KMS-11 (cell line): ENCODE measurements at regions not wholly inside any gene's neighbourhood (a gene's known extent, or its start where the extent isn't known, plus 50 kb on each side); places are given as distances from the start of the nearest gene placed in this dataset.

Experiments used
- H2AFZ ChIP-seq: fragments of 200-600 bp; sonication (generic); 2 replicates; pipeline ENCODE4 v1.6.1; 2016; ENCODE audit warnings: antibody characterized with exemption, mixed run types, low read depth
- H3K27ac ChIP-seq: fragments of 200-600 bp; sonication (generic); 2 replicates; pipeline ENCODE4 v1.6.1; 2016; ENCODE audit warnings: mild to moderate bottlenecking, mixed run types
- H3K27me3 ChIP-seq: fragments of 200-600 bp; sonication (generic); 2 replicates; pipeline ENCODE4 v1.6.1; 2017; ENCODE audit warnings: mild to moderate bottlenecking, low read depth, mixed run types, moderate library complexity; ENCODE audit not compliant: insufficient read depth
- H3K36me3 ChIP-seq: fragments of 200-600 bp; sonication (generic); 2 replicates; pipeline ENCODE4 v1.6.1; 2017; ENCODE audit warnings: mild to moderate bottlenecking, mixed run types; ENCODE audit not compliant: insufficient read depth
- H3K4me1 ChIP-seq: fragments of 200-600 bp; sonication (generic); 2 replicates; pipeline ENCODE4 v1.6.1; 2016; ENCODE audit warnings: mild to moderate bottlenecking, low read depth, mixed run types; ENCODE audit not compliant: poor library complexity, severe bottlenecking
- H3K4me2 ChIP-seq: fragments of 200-600 bp; sonication (generic); 2 replicates; pipeline ENCODE4 v1.7.0; 2016; ENCODE audit warnings: mild to moderate bottlenecking, mixed run types
- H3K4me3 ChIP-seq: fragments of 200-600 bp; sonication (generic); IDR thresholded peaks from 2 replicates; pipeline ENCODE4 v1.6.1; 2017; ENCODE audit warnings: low read depth, low read length, mixed read lengths; ENCODE audit not compliant: insufficient read depth
- H3K79me2 ChIP-seq: fragments of 200-600 bp; sonication (generic); 2 replicates; pipeline ENCODE4 v1.6.1; 2016; ENCODE audit warnings: low read depth, mixed run types; ENCODE audit not compliant: insufficient read depth
- H3K9ac ChIP-seq: fragments of 200-600 bp; sonication (generic); 2 replicates; pipeline ENCODE4 v1.6.1; 2016; ENCODE audit warnings: mild to moderate bottlenecking, mixed run types
- H4K20me1 ChIP-seq: fragments of 200-600 bp; sonication (generic); 2 replicates; pipeline ENCODE4 v1.6.1; 2016; ENCODE audit warnings: mild to moderate bottlenecking, mixed run types; ENCODE audit not compliant: insufficient read depth
- TF ChIP-seq, protein P1 (sequence below): fragments of 200-600 bp; sonication (generic); conservative IDR thresholded peaks from 2 replicates; pipeline ENCODE4 v1.6.1; 2017; ENCODE audit warnings: low read depth, mild to moderate bottlenecking, antibody characterized with exemption, low read length, moderate library complexity, mixed read lengths

DNA sequence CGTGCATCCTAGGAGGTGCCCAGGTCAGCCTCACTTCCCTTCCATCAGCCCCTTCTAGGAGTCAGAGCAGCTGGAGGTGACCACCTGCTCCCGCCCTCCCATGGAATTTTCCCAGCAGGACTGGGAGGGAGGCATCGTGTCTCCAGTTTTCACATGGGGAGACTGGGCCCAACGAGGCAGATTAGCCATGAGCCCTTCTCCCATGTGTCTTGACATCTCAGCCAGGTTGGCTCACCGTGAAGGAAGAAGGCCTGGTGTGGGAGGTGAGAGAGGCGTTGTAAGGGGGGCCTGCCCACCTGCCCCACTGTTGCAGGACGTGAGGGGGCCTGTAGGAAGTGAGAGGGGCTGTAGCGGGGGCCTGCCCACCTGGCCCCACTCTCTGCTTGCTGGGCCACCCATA is 1521.4 kb downstream of the BRD1 start:
- no peaks in the 10 kb centered on the region for H3K4me1 ChIP-seq
- H3K9ac ChIP-seq = no peak overlapping the region
- no peaks in the 10 kb centered on the region for H4K20me1 ChIP-seq
- H3K36me3 ChIP-seq = no peaks in the 10 kb centered on the region
- TF ChIP-seq, protein P1, sequence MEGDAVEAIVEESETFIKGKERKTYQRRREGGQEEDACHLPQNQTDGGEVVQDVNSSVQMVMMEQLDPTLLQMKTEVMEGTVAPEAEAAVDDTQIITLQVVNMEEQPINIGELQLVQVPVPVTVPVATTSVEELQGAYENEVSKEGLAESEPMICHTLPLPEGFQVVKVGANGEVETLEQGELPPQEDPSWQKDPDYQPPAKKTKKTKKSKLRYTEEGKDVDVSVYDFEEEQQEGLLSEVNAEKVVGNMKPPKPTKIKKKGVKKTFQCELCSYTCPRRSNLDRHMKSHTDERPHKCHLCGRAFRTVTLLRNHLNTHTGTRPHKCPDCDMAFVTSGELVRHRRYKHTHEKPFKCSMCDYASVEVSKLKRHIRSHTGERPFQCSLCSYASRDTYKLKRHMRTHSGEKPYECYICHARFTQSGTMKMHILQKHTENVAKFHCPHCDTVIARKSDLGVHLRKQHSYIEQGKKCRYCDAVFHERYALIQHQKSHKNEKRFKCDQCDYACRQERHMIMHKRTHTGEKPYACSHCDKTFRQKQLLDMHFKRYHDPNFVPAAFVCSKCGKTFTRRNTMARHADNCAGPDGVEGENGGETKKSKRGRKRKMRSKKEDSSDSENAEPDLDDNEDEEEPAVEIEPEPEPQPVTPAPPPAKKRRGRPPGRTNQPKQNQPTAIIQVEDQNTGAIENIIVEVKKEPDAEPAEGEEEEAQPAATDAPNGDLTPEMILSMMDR = no peak
- no peak overlapping the region for H3K27ac ChIP-seq
- H3K4me2 ChIP-seq = no peak overlapping the region
- no peaks in the 10 kb centered on the region for H3K27me3 ChIP-seq
- H2AFZ ChIP-seq = no peak overlapping the region
- H3K4me3 ChIP-seq = no peak overlapping the region
- no peaks in the 10 kb centered on the region for H3K79me2 ChIP-seq

DNA sequence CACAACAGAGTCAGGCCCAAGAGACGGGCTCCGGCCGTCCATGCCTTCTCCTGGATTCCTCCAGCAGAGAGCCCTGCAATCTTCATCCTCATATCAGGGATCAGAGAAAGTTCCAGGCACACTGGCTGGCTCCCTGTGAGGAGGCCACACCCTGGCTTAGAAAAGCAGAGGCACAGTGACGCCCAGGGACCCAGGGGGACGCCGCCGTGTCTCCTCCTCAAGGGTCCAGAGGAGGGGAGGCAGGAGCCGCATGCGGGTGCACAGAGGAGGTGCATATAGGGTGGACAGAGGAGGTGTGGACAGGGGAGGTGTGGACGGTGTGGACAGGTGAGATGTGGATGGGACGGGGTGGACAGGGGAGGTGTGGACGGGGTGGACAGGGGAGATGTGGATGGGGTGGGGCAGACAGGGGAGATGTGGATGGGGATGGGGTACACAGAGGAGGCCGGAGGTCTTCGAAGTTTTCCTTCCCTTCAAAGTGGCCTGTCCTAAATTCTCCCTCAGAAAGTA is 1521.9 kb downstream of the BRD1 start:
- Histone ChIP-seq H3K9ac (no peak overlapping the region), H3K4me3 (no peak overlapping the region), H3K4me2 (no peak overlapping the region), H3K4me1 (no peaks in the 10 kb centered on the region), H3K27ac (no peak overlapping the region), H3K36me3 (no peaks in the 10 kb centered on the region), H2AFZ (no peak overlapping the region), H4K20me1 (no peaks in the 10 kb centered on the region), H3K79me2 (no peaks in the 10 kb centered on the region), H3K27me3 (peaks cover 2% of the 10 kb centered on the region; the same call in 1 of the 2 replicates)
- TF ChIP-seq, protein P1 = no peak

DNA sequence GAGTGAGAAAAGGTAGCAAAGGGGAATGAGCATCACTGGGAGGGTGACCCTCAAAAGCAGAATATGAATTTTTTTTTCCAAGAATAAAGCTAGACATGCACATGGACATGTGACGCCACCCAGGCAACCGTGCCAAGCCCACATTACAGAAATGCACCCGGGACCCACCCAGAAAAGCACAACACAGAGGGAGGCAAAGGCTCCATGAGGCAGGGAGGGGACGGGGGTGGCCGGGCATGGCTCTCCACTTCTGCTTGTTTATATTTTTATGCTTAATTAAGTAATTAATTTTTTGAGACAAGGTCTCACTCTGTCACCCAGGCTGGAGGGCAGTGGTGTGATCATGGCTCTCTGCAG is 1524.3 kb downstream of the BRD1 start:
- no peak overlapping the region for H2AFZ ChIP-seq
- no peak overlapping the region for H3K4me2 ChIP-seq
- H3K36me3 ChIP-seq = no peaks in the 10 kb centered on the region
- H3K4me3 ChIP-seq = no peak overlapping the region
- H3K79me2 ChIP-seq = no peaks in the 10 kb centered on the region
- H3K27me3 ChIP-seq = peaks cover 2% of the 10 kb centered on the region; the same call in 1 of the 2 replicates
- H3K4me1 ChIP-seq = no peaks in the 10 kb centered on the region
- no peaks in the 10 kb centered on the region for H4K20me1 ChIP-seq
- TF ChIP-seq, protein P1 = no peak
- H3K9ac ChIP-seq = no peak overlapping the region
- H3K27ac ChIP-seq = no peak overlapping the region

DNA sequence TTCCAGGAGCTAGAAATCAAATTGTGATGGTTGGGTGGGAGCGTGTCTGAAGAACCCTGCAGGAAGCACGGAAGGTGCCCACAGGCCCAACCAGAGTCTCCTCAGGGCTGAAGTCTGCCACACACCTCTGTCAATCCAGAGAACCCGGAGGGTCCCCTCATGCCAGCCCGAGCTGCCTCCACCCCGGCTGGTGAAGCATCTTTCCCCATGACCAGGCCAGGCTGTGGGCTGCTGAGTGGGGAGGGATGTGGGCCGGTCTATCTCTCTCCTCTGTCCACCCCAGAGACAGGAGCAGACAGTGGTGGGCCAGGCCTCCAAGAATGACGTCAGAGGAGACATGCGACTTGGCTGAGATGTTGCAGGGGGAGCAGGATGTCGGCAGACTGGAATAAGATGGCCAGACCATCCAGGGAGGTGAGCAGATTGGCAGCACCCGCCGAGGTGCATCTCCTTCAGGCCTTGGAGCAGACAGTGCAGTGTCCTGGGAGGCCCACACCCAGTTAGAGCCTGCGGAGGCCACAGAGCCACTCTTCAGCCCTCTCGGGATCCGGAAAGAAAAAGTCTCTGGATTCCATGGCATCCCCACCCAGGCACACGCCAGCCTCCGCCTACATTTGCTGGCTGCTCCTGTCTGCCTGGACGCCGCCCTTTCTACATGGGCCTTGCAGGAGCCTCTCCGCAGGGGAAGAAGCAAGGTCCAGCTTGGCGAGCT is 1524.9 kb downstream of the BRD1 start:
- Histone ChIP-seq H3K4me2 (no peak overlapping the region), H4K20me1 (no peaks in the 10 kb centered on the region), H3K79me2 (no peaks in the 10 kb centered on the region), H3K4me3 (no peak overlapping the region), H3K27ac (no peak overlapping the region), H2AFZ (no peak overlapping the region), H3K27me3 (peaks cover 2% of the 10 kb centered on the region; the same call in 1 of the 2 replicates), H3K4me1 (no peaks in the 10 kb centered on the region), H3K9ac (no peak overlapping the region), H3K36me3 (no peaks in the 10 kb centered on the region)
- TF ChIP-seq, protein P1 = no peak
